DOHH2 (cell line): ENCODE measurements at regions not wholly inside any gene's neighbourhood (a gene's known extent, or its start where the extent isn't known, plus 50 kb on each side); places are given as distances from the start of the nearest gene placed in this dataset.

ENCODE experiments used
- H3F3A ChIP-seq: fragments of 200-600 bp; sonication (generic), shearing (Covaris generic); 2 replicates; pipeline ENCODE4 v1.6.0; 2016; ENCODE audit warnings: antibody characterized with exemption, mild to moderate bottlenecking; ENCODE audit not compliant: control insufficient read depth, insufficient read depth
- H3K27ac ChIP-seq: fragments of 200-600 bp; sonication (generic); 2 replicates; pipeline ENCODE4 v1.5.1; 2014; ENCODE audit warnings: low read depth, mild to moderate bottlenecking, low read length, moderate library complexity
- H3K27me3 ChIP-seq: fragments of 200-600 bp; sonication (generic); 2 replicates; pipeline ENCODE4 v1.6.1; 2014; ENCODE audit warnings: mild to moderate bottlenecking, low read length, mixed read lengths; ENCODE audit not compliant: control insufficient read depth
- H3K36me3 ChIP-seq: fragments of 200-600 bp; sonication (generic); 2 replicates; pipeline ENCODE4 v1.6.1; 2014; ENCODE audit warnings: mild to moderate bottlenecking, low read length, moderate library complexity, mixed read lengths; ENCODE audit not compliant: control insufficient read depth
- H3K4me1 ChIP-seq: fragments of 200-600 bp; sonication (generic); 2 replicates; pipeline ENCODE4 v1.6.1; 2014; ENCODE audit warnings: mild to moderate bottlenecking, low read length, mixed read lengths; ENCODE audit not compliant: control insufficient read depth
- H3K4me2 ChIP-seq: fragments of 200-600 bp; sonication (generic); 2 replicates; pipeline ENCODE4 v1.6.0; 2014; ENCODE audit warnings: mild to moderate bottlenecking, low read length, moderate library complexity
- H3K4me3 ChIP-seq: fragments of 200-600 bp; sonication (generic); 2 replicates; pipeline ENCODE4 v1.5.1; 2014; ENCODE audit warnings: mild to moderate bottlenecking, low read length, mixed read lengths
- H3K79me2 ChIP-seq: fragments of 200-600 bp; sonication (generic); 2 replicates; pipeline ENCODE4 v1.6.1; 2014; ENCODE audit warnings: mild to moderate bottlenecking, low read length, mixed read lengths; ENCODE audit not compliant: control insufficient read depth
- H3K9me2 ChIP-seq: fragments of 200-600 bp; sonication (generic); replicated peaks from 2 replicates; pipeline ENCODE4 v1.6.1; 2014; ENCODE audit warnings: mild to moderate bottlenecking, low read length, mixed read lengths; ENCODE audit not compliant: control insufficient read depth
- H3K9me3 ChIP-seq: fragments of 200-600 bp; sonication (generic); 2 replicates; pipeline ENCODE4 v1.6.1; 2014; ENCODE audit warnings: antibody characterized with exemption, low read length, mixed read lengths; ENCODE audit not compliant: control insufficient read depth, insufficient read depth
- H4K20me1 ChIP-seq: fragments of 200-600 bp; sonication (generic); 2 replicates; pipeline ENCODE4 v1.6.0; 2014; ENCODE audit warnings: low read depth, mild to moderate bottlenecking, antibody characterized with exemption, low read length, moderate library complexity; ENCODE audit not compliant: control insufficient read depth, insufficient read depth
- EZH2phosphoT487 ChIP-seq: fragments of 200-600 bp; sonication (generic); IDR thresholded peaks from 2 replicates; pipeline ENCODE4 v1.6.1; 2017; ENCODE audit warnings: borderline replicate concordance, mild to moderate bottlenecking, antibody characterized with exemption, low read length, moderate library complexity, mixed read lengths
- TF ChIP-seq, protein P1 (sequence below): fragments of 200-600 bp; sonication (generic); IDR thresholded peaks from one replicate; pipeline ENCODE4 v1.5.1; 2014; ENCODE audit warnings: antibody characterized with exemption, mild to moderate bottlenecking, low read depth, low read length; ENCODE audit not compliant: poor library complexity, severe bottlenecking

DNA sequence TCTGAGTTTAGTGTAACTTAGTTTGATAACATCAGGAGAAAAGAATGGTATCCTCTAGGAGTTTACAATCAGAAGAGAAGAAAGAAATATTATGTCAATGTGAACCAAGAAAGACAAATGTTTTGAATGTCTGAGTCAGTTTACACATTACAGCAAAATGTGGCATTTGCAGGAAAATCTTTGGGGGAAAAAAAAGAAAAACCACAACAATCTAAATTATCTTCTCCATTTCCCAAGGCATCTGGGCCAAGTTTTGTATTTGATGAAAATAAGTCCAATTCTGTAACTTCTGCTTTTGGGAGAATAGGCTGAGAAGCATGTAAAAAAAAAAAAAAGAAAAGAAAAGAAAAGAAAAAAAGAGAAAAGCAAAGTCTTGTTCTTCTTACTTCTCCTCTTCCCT lies 58.8 kb upstream of the FLRT2 start:
- Histone ChIP-seq H4K20me1 (no peaks in the 10 kb centered on the region), H3K36me3 (no peaks in the 10 kb centered on the region), H3K4me3 (no peak overlapping the region), H3K9me2 (no peaks in the 10 kb centered on the region), H3K27ac (no peak overlapping the region), H3K4me1 (no peaks in the 10 kb centered on the region), H3K9me3 (no peaks in the 10 kb centered on the region; the same call in 1 of the 2 replicates), H3F3A (no peaks in the 10 kb centered on the region), H3K4me2 (no peak overlapping the region), H3K79me2 (no peaks in the 10 kb centered on the region), H3K27me3 (no peaks in the 10 kb centered on the region)
- TF ChIP-seq EZH2phosphoT487, result no peak
- TF ChIP-seq, protein P1, sequence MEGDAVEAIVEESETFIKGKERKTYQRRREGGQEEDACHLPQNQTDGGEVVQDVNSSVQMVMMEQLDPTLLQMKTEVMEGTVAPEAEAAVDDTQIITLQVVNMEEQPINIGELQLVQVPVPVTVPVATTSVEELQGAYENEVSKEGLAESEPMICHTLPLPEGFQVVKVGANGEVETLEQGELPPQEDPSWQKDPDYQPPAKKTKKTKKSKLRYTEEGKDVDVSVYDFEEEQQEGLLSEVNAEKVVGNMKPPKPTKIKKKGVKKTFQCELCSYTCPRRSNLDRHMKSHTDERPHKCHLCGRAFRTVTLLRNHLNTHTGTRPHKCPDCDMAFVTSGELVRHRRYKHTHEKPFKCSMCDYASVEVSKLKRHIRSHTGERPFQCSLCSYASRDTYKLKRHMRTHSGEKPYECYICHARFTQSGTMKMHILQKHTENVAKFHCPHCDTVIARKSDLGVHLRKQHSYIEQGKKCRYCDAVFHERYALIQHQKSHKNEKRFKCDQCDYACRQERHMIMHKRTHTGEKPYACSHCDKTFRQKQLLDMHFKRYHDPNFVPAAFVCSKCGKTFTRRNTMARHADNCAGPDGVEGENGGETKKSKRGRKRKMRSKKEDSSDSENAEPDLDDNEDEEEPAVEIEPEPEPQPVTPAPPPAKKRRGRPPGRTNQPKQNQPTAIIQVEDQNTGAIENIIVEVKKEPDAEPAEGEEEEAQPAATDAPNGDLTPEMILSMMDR, result no peak

DNA sequence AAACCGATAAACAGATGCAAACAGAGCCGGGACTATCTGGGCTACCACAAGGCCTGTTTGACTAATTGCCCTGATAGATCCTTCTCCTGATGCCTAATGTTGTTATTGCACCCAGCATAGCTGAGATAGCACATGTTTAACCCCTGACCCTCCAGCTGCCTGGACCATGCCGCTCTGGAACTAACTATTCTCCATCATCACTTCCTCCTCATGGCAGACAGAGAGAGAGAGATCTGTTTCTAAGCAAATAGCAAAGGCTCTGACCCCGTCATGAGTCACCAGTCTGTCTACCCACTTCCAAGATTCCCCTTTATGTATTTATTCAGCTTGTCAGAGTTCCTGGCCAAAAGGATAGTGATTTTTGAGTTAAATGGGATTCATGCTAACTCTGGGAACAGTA lies 58.2 kb upstream of the FLRT2 start:
- Histone ChIP-seq H3K4me1 (no peaks in the 10 kb centered on the region), H3K36me3 (no peaks in the 10 kb centered on the region), H3K9me3 (no peaks in the 10 kb centered on the region; the same call in 1 of the 2 replicates), H4K20me1 (no peaks in the 10 kb centered on the region), H3K4me3 (no peak overlapping the region), H3F3A (no peaks in the 10 kb centered on the region), H3K4me2 (no peak overlapping the region), H3K27ac (no peak overlapping the region), H3K27me3 (no peaks in the 10 kb centered on the region), H3K9me2 (no peaks in the 10 kb centered on the region), H3K79me2 (no peaks in the 10 kb centered on the region)
- no peak for TF ChIP-seq EZH2phosphoT487
- TF ChIP-seq, protein P1, result no peak

- no peaks in the 10 kb centered on the region for H3K36me3 ChIP-seq
- TF ChIP-seq, protein P1, result no peak
- no peak for TF ChIP-seq EZH2phosphoT487
- no peak overlapping the region for H3K27ac ChIP-seq
These were observed 55.5 kb upstream of the FLRT2 start for GRCh38 chr14:85474431-85474830.

GRCh38 chr14:85475113-85475512 lies 54.8 kb upstream of the FLRT2 start:
- no peak overlapping the region for H3K4me3 ChIP-seq
- no peaks in the 10 kb centered on the region for H3K79me2 ChIP-seq
- H3K4me2 ChIP-seq, result no peak overlapping the region
- H3K27me3 ChIP-seq, result no peaks in the 10 kb centered on the region
- no peaks in the 10 kb centered on the region for H3K36me3 ChIP-seq
- H3K9me2 ChIP-seq, result no peaks in the 10 kb centered on the region
- no peaks in the 10 kb centered on the region for H3F3A ChIP-seq
- H4K20me1 ChIP-seq, result no peaks in the 10 kb centered on the region
- TF ChIP-seq EZH2phosphoT487, result no peak
- TF ChIP-seq, protein P1, result no peak
- no peaks in the 10 kb centered on the region for H3K4me1 ChIP-seq
- H3K9me3 ChIP-seq, result no peaks in the 10 kb centered on the region
- H3K27ac ChIP-seq, result no peak overlapping the region

More at GRCh38 chr14:85474431-85474830, 55.5 kb upstream of the FLRT2 start:
- Histone ChIP-seq H3K4me2 (no peak overlapping the region), H3K4me1 (no peaks in the 10 kb centered on the region), H3K9me2 (no peaks in the 10 kb centered on the region), H4K20me1 (no peaks in the 10 kb centered on the region), H3K27me3 (no peaks in the 10 kb centered on the region), H3K79me2 (no peaks in the 10 kb centered on the region), H3K4me3 (no peak overlapping the region), H3F3A (no peaks in the 10 kb centered on the region), H3K9me3 (no peaks in the 10 kb centered on the region)
